K562 (cell line): ENCODE measurements at regions not wholly inside any gene's neighbourhood (a gene's known extent, or its start where the extent isn't known, plus 50 kb on each side); places are given as distances from the start of the nearest gene placed in this dataset.

Source experiments
- SRF ChIP-seq, 2 experiments: fragments of 250-450, 450-650 bp in 1 of 2; sonication (Bioruptor Pico) in 1 of 2; sonication (generic) in 1 of 2; formaldehyde crosslinking; IDR thresholded peaks; 2 replicates each; pipeline versions ENCODE4 v1.5.0 to v1.5.1; 2020 to 2022; ENCODE audit warnings: mild to moderate bottlenecking in 1 of 2, missing genetic modification reagents in 1 of 2
- ZNF134 ChIP-seq: fragments of 250-450 bp; sonication (Bioruptor Pico); conservative IDR thresholded peaks from 2 replicates; pipeline ENCODE4 v1.4.0; 2020
- ZNF766 ChIP-seq: fragments of 200-800 bp; sonication (Bioruptor generic); conservative IDR thresholded peaks from 2 replicates; pipeline ENCODE4 v1.6.1; 2016; ENCODE audit warnings: missing genetic modification characterization, missing compliant biosample characterization
- TF ChIP-seq, protein P1 (sequence below), 3 experiments: IDR thresholded peaks in 2 of 3; conservative IDR thresholded peaks in 1 of 3; 2 replicates each; pipeline ENCODE4 v1.5.1; 2011 to 2012; ENCODE audit warnings: low read length in 3 of 3, mild to moderate bottlenecking in 3 of 3, control low read depth in 2 of 3, improper control_type of control experiment in 1 of 3, inconsistent platforms in 1 of 3, low read depth in 1 of 3, mixed read lengths in 1 of 3, moderate library complexity in 1 of 3; ENCODE audit not compliant: insufficient read depth in 2 of 3
- TF ChIP-seq, protein P2 (sequence below): fragments of 250-450 bp; sonication (Bioruptor Pico); IDR thresholded peaks from 2 replicates; pipeline ENCODE4 v1.8.0; 2022; ENCODE audit warnings: inconsistent platforms
- TF ChIP-seq, protein P3 (sequence below): sonication (generic); formaldehyde crosslinking; IDR thresholded peaks from 2 replicates; pipeline ENCODE4 v1.5.0; 2020; ENCODE audit warnings: missing genetic modification reagents

DNA sequence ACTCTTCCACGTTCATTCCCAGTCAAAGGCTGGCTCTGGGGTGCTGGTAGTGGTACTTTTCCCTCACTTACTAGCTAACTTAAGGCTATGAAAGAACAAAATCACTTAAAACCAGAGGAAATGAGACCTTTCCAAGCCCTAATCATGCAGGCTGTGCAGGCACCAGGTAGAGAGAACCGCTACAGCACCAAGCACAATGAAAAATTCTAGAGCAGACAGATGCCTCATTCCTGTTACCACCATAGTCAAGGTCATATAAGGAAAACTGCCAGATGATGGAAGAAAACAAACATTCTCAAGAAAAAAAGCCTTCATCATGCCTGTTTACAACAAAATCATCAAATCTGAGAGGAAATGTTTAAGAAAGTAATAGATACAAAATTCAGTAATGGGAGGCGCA lies 374.4 kb upstream of the PDE4D start:
- TF ChIP-seq, protein P1, sequence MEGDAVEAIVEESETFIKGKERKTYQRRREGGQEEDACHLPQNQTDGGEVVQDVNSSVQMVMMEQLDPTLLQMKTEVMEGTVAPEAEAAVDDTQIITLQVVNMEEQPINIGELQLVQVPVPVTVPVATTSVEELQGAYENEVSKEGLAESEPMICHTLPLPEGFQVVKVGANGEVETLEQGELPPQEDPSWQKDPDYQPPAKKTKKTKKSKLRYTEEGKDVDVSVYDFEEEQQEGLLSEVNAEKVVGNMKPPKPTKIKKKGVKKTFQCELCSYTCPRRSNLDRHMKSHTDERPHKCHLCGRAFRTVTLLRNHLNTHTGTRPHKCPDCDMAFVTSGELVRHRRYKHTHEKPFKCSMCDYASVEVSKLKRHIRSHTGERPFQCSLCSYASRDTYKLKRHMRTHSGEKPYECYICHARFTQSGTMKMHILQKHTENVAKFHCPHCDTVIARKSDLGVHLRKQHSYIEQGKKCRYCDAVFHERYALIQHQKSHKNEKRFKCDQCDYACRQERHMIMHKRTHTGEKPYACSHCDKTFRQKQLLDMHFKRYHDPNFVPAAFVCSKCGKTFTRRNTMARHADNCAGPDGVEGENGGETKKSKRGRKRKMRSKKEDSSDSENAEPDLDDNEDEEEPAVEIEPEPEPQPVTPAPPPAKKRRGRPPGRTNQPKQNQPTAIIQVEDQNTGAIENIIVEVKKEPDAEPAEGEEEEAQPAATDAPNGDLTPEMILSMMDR (IDR thresholded peaks at IDR 0.05 in 2 of 3, conservative IDR thresholded peaks at IDR 0.05 in 1 of 3; ENCODE audit: insufficient read depth in 2 of 3, low read depth in 1 of 3, low read length in 3 of 3) = no peak
- no peak for TF ChIP-seq ZNF766 (CRISPR knock-in tag)
- TF ChIP-seq, protein P2, sequence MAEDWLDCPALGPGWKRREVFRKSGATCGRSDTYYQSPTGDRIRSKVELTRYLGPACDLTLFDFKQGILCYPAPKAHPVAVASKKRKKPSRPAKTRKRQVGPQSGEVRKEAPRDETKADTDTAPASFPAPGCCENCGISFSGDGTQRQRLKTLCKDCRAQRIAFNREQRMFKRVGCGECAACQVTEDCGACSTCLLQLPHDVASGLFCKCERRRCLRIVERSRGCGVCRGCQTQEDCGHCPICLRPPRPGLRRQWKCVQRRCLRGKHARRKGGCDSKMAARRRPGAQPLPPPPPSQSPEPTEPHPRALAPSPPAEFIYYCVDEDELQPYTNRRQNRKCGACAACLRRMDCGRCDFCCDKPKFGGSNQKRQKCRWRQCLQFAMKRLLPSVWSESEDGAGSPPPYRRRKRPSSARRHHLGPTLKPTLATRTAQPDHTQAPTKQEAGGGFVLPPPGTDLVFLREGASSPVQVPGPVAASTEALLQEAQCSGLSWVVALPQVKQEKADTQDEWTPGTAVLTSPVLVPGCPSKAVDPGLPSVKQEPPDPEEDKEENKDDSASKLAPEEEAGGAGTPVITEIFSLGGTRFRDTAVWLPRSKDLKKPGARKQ (CRISPR knock-in tag) = no peak
- TF ChIP-seq, protein P3, sequence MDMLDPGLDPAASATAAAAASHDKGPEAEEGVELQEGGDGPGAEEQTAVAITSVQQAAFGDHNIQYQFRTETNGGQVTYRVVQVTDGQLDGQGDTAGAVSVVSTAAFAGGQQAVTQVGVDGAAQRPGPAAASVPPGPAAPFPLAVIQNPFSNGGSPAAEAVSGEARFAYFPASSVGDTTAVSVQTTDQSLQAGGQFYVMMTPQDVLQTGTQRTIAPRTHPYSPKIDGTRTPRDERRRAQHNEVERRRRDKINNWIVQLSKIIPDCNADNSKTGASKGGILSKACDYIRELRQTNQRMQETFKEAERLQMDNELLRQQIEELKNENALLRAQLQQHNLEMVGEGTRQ (CRISPR knock-in tag) = no peak
- TF ChIP-seq SRF (CRISPR knock-in tag; IDR thresholded peaks at IDR 0.05) = no peak
- TF ChIP-seq ZNF134 (CRISPR knock-in tag) = no peak
